ENCODE measurements at regions not wholly inside any gene's neighbourhood (a gene's known extent, or its start where the extent isn't known, plus 50 kb on each side); places are given as distances from the start of the nearest gene placed in this dataset.
"Not testable (repeated sequence)": the region's sequence is repeated elsewhere in the genome, so short reads cannot be mapped to it uniquely, and the experiment has no call there.

DNA sequence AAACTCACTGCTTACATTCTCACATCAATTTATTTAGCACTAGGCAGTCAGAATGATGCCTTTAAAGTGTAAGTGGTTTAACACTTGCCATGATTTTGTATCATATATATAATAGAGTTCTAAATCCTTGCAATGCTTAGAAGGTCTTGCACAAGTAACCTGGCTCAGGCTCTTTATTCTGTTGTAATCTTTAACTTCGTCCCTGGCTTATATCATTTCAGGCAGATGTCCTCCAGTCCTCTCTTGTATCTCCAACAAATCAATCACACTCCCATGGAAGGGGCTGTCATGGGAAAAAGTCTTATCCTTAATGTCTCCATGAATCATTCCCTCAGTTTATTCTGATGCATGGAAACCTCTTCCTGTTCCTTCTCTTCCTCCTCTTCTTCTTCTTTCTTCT is 841.6 kb upstream of the B3GALT2 start:
- no peak overlapping the region for H3K4me3 ChIP-seq (ENCODE audit: low read depth, low read length)
- CTCF ChIA-PET = no interaction called here
- POLR2A ChIA-PET = no interaction called here
- TF ChIP-seq, protein P1, sequence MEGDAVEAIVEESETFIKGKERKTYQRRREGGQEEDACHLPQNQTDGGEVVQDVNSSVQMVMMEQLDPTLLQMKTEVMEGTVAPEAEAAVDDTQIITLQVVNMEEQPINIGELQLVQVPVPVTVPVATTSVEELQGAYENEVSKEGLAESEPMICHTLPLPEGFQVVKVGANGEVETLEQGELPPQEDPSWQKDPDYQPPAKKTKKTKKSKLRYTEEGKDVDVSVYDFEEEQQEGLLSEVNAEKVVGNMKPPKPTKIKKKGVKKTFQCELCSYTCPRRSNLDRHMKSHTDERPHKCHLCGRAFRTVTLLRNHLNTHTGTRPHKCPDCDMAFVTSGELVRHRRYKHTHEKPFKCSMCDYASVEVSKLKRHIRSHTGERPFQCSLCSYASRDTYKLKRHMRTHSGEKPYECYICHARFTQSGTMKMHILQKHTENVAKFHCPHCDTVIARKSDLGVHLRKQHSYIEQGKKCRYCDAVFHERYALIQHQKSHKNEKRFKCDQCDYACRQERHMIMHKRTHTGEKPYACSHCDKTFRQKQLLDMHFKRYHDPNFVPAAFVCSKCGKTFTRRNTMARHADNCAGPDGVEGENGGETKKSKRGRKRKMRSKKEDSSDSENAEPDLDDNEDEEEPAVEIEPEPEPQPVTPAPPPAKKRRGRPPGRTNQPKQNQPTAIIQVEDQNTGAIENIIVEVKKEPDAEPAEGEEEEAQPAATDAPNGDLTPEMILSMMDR (IDR thresholded peaks at IDR 0.05; ENCODE audit: insufficient read depth, low read length, missing control alignments) = no peak
- DNase-seq (ENCODE audit: low read depth, low spot score) = no peak

DNA sequence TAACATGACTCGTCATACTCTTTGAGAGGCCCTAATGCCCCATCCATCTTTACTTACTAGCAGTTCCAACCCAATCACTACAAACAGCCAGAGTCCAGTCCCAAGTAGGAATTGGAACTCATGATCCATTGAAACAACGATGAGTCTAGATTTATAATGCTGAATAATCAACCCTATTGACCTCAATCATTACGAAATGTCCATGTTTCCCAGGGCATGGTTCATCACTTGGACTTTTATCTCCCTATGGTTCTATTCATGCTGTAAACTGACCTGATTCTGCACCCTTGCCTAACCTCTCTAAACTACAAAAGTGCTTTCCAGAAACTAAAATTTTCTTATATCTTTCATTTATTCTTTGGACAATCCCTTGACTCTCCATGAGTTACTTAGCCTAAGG is 840.0 kb upstream of the B3GALT2 start:
- POLR2A ChIA-PET = no interaction called here

DNA sequence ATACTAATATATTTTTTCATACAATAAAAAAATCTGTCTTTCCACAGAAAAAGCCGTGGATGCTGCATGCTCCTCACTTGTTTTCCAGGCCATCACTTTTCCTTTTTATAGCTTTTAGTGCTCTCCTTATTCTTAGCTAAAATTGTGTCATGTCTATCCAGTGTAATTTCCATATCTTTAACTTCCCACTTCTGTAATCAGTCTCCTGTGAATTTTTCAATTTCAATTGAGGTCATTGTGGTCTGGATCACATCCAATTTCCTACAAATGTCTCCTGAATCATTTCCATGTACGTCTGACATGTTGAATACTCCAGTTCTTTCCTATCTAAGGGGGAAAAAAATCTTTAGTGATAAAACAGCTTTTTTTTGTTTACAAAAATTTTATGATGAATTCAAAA is 838.2 kb upstream of the B3GALT2 start:
- peak; percentile 9 for DNase-seq (ENCODE audit: low read depth, low spot score)
- no peak overlapping the region for H3K4me3 ChIP-seq (ENCODE audit: low read depth, low read length)
- ChIA-PET CTCF (no interaction called here), POLR2A (no interaction called here)
- TF ChIP-seq, protein P1 (IDR thresholded peaks at IDR 0.05; ENCODE audit: insufficient read depth, low read length, missing control alignments) = no peak

More for the DNA sequence above, 840.0 kb upstream of the B3GALT2 start:
- DNase-seq (ENCODE audit: low read depth, low spot score) = no peak
- H3K4me3 ChIP-seq (ENCODE audit: low read depth, low read length) = no peak overlapping the region
- TF ChIP-seq, protein P1 (IDR thresholded peaks at IDR 0.05; ENCODE audit: insufficient read depth, low read length, missing control alignments) = no peak
- CTCF ChIA-PET = no interaction called here

DNA sequence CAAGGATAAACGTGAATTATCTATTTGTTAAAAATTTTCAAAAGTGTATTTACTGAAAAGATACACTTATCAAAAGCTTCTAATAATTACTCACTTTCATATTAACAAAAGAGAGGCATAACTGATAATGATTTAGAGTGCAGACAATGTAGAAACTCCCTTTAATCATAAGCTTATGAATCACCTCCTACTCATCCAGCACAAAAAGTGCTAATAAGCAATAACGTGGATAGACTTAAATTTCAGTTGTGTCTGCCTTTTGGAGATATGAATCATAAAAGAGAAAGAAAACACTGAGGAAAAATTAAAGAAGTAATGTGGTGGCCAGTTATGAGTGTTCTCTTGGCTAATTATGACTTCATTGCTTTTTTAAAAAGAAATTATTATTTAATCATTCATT is 827.6 kb upstream of the B3GALT2 start:
- no peak for DNase-seq (ENCODE audit: low read depth, low spot score)
- no peak overlapping the region for H3K4me3 ChIP-seq (ENCODE audit: low read depth, low read length)
- POLR2A ChIA-PET = no interaction called here
- CTCF ChIA-PET = interaction anchor here (1.4 kb wide), 1 partner anchor 11 kb away, joined by 4 read pairs; no protein-coding TSS in a partner anchor
- TF ChIP-seq, protein P1 (IDR thresholded peaks at IDR 0.05; ENCODE audit: insufficient read depth, low read length, missing control alignments) = no peak

DNA sequence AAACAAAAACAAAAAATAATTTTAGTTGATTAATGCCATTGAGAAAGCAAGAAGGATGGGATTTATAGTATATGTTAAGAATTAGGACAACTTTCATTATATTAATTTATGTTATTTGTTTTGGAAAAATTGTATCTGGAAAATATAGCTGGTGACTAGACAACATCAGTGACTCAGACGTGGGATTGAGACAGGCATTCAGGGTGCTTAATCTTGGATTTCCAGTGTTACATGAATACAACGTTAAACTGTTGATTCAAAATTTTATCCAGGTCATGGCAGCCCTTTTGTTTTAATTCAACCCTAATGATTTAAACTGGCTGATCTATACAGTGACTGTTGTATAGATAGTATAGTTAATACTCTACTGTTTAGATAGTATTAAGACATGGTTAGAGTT is 827.1 kb upstream of the B3GALT2 start:
- TF ChIP-seq, protein P1 (IDR thresholded peaks at IDR 0.05; ENCODE audit: insufficient read depth, low read length, missing control alignments) = no peak
- ChIA-PET POLR2A (no interaction called here), CTCF (interaction anchor here (1.4 kb wide), 1 partner anchor 10 kb away, joined by 4 read pairs; no protein-coding TSS in a partner anchor)
- H3K4me3 ChIP-seq (ENCODE audit: low read depth, low read length) = no peak overlapping the region
- no peak for DNase-seq (ENCODE audit: low read depth, low spot score)

DNA sequence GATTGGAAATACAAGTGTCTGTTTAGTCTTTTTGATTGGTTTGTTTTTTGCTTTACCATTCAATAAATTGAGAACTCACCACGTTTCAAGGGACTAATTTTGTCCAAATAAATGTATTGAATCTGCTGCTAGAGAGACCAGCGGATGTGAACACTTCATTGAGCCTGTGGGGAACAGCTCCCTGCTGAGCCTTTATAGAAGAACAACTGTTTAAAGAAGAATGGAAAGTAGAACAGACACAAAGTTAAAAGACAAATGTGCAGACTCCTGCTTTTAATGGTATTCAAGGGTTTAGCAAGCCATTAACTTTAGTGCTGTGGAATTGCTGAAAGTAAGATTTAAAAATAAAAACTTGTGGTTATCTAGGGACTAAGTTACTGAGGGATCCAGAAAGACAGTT is 817.7 kb upstream of the B3GALT2 start:
- TF ChIP-seq, protein P1 (IDR thresholded peaks at IDR 0.05; ENCODE audit: insufficient read depth, low read length, missing control alignments) = no peak
- no peak overlapping the region for H3K4me3 ChIP-seq (ENCODE audit: low read depth, low read length)
- ChIA-PET POLR2A (no interaction called here), CTCF (no interaction called here)
- DNase-seq (ENCODE audit: low read depth, low spot score) = no peak

DNA sequence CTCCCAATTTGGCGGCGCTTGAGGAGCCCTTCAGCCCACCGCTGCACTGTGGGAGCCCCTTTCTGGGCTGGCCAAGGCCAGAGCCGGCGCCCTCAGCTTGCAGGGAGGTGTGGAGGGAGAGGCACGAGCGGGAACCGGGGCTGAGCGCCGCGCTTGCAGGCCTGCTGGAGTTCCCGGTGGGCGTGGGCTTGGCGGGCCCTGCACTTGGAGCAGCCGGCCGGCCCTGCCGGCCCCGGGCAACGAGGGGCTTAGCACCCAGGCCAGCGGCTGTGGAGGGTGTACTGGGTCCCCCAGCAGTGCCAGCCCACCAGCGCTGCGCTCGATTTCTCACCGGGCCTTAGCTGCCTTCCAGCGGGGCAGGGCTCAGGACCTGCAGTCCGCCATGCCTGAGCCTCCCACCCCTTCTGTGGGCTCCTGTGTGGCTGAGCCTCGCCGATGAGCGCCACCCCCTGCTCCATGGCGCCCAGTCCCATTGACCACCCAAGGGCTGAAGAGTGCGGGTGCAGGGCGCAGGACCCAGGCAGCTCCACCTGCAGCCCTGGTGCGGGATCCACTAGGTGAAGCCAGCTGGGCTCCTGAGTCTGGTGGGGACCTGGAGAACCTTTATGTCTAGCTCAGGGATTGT is 815.4 kb upstream of the B3GALT2 start:
- POLR2A ChIA-PET; CTCF ChIA-PET; DNase-seq (ENCODE audit: low read depth, low spot score); H3K4me3 ChIP-seq (ENCODE audit: low read depth, low read length): not testable (repeated sequence)

Measured in AG04449 (cell line).